H9 (cell line): ENCODE measurements at regions not wholly inside any gene's neighbourhood (a gene's known extent, or its start where the extent isn't known, plus 50 kb on each side); places are given as distances from the start of the nearest gene placed in this dataset.

Source experiments
- DNase-seq: peaks from one replicate; pipeline ENCODE4 v3.0.0-alpha.2; 2017
- H2AFZ ChIP-seq: one replicate; pipeline ENCODE4 v1.6.1; 2013; ENCODE audit warnings: mild to moderate bottlenecking, low read length, control low read depth, moderate library complexity
- H2AK5ac ChIP-seq: 2 replicates; pipeline ENCODE4 v1.6.1; 2013; ENCODE audit warnings: low read length, control low read depth, mixed read lengths; ENCODE audit not compliant: insufficient read length
- H2BK120ac ChIP-seq: one replicate; pipeline ENCODE4 v1.6.1; 2013; ENCODE audit warnings: low read depth, mild to moderate bottlenecking, low read length, control low read depth, inconsistent platforms; ENCODE audit not compliant: poor library complexity, severe bottlenecking
- H2BK12ac ChIP-seq: 2 replicates; pipeline ENCODE4 v1.6.1; 2013; ENCODE audit warnings: low read length, control low read depth, mixed read lengths, low read depth; ENCODE audit not compliant: insufficient read length
- H2BK15ac ChIP-seq: 2 replicates; pipeline ENCODE4 v1.6.1; 2013; ENCODE audit warnings: low read depth, low read length, control low read depth
- H2BK20ac ChIP-seq: one replicate; pipeline ENCODE4 v1.6.1; 2013; ENCODE audit warnings: low read depth, mild to moderate bottlenecking, low read length, control low read depth, inconsistent platforms; ENCODE audit not compliant: poor library complexity, severe bottlenecking
- H2BK5ac ChIP-seq: 2 replicates; pipeline ENCODE4 v1.6.1; 2013; ENCODE audit warnings: low read length, control low read depth, mixed read lengths; ENCODE audit not compliant: insufficient read length
- H3K14ac ChIP-seq: 2 replicates; pipeline ENCODE4 v1.6.1; 2013; ENCODE audit warnings: low read length, control low read depth; ENCODE audit not compliant: insufficient read depth
- H3K18ac ChIP-seq: 2 replicates; pipeline ENCODE4 v1.6.1; 2013; ENCODE audit warnings: low read depth, mild to moderate bottlenecking, mixed read lengths, low read length, control low read depth; ENCODE audit not compliant: insufficient read length
- H3K23ac ChIP-seq: 2 replicates; pipeline ENCODE4 v1.6.1; 2013; ENCODE audit warnings: low read length, control low read depth, mixed read lengths, low read depth; ENCODE audit not compliant: insufficient read length
- H3K23me2 ChIP-seq: 2 replicates; pipeline ENCODE4 v1.6.1; 2013; ENCODE audit warnings: low read depth, mild to moderate bottlenecking, mixed read lengths, low read length, control low read depth; ENCODE audit not compliant: insufficient read length, poor library complexity, severe bottlenecking
- H3K27ac ChIP-seq: 2 replicates; pipeline ENCODE4 v1.5.1; 2013; ENCODE audit warnings: low read length, control low read depth, mixed read lengths, low read depth; ENCODE audit not compliant: insufficient read length
- H3K27me3 ChIP-seq: 2 replicates; pipeline ENCODE4 v1.6.1; 2013; ENCODE audit warnings: low read length, control low read depth, inconsistent platforms; ENCODE audit not compliant: insufficient read depth
- H3K4ac ChIP-seq: 2 replicates; pipeline ENCODE4 v1.6.1; 2013; ENCODE audit warnings: low read depth, mild to moderate bottlenecking, control low read depth, inconsistent platforms, low read length, moderate library complexity
- H3K4me1 ChIP-seq: 2 replicates; pipeline ENCODE4 v1.6.1; 2013; ENCODE audit warnings: low read length, control low read depth, inconsistent platforms; ENCODE audit not compliant: insufficient read depth
- H3K4me2 ChIP-seq: 2 replicates; pipeline ENCODE4 v1.6.1; 2013; ENCODE audit warnings: low read length, control low read depth, mixed read lengths; ENCODE audit not compliant: insufficient read length, insufficient read depth
- H3K56ac ChIP-seq: 2 replicates; pipeline ENCODE4 v1.6.1; 2013; ENCODE audit warnings: low read depth, mild to moderate bottlenecking, mixed read lengths, low read length, control low read depth; ENCODE audit not compliant: insufficient read length
- H3K79me1 ChIP-seq: 2 replicates; pipeline ENCODE4 v1.6.1; 2013; ENCODE audit warnings: low read depth, mild to moderate bottlenecking, moderate library complexity, low read length, control low read depth, inconsistent platforms; ENCODE audit not compliant: insufficient read depth, poor library complexity, severe bottlenecking
- H3K79me2 ChIP-seq: 2 replicates; pipeline ENCODE4 v1.6.1; 2013; ENCODE audit warnings: low read length, control low read depth, inconsistent platforms; ENCODE audit not compliant: insufficient read depth
- H3K9ac ChIP-seq: 2 replicates; pipeline ENCODE4 v1.6.1; 2013; ENCODE audit warnings: low read length, control low read depth, mixed read lengths; ENCODE audit not compliant: insufficient read length; ENCODE audit errors: extremely low read depth
- H3K9me3 ChIP-seq: one replicate; pipeline ENCODE4 v1.6.1; 2013; ENCODE audit warnings: low read depth, low read length, inconsistent platforms; ENCODE audit not compliant: control insufficient read depth
- H3T11ph ChIP-seq: one replicate; pipeline ENCODE4 v1.6.1; 2013; ENCODE audit warnings: mild to moderate bottlenecking, low read length, control low read depth, inconsistent platforms
- H4K20me1 ChIP-seq: one replicate; pipeline ENCODE4 v1.6.1; 2013; ENCODE audit not compliant: control insufficient read depth, insufficient read length, insufficient read depth
- H4K5ac ChIP-seq: 2 replicates; pipeline ENCODE4 v1.6.1; 2013; ENCODE audit warnings: low read depth, mild to moderate bottlenecking, mixed read lengths, low read length, control low read depth; ENCODE audit not compliant: insufficient read length
- H4K8ac ChIP-seq: replicated peaks from 2 replicates; pipeline ENCODE4 v1.6.1; 2013; ENCODE audit warnings: low read length, control low read depth, mixed read lengths, low read depth; ENCODE audit not compliant: insufficient read length
- H4K91ac ChIP-seq: 2 replicates; pipeline ENCODE4 v1.6.1; 2013; ENCODE audit warnings: low read depth, mild to moderate bottlenecking, moderate library complexity, mixed read lengths, low read length, control low read depth; ENCODE audit not compliant: insufficient read length
- H3K27ac Mint-ChIP-seq, 3 experiments: 2 replicates in 2 of 3; 3 replicates in 1 of 3; pipeline ENCODE4 v1.8.0; 2020 to 2021; ENCODE audit warnings: mixed read lengths in 3 of 3, mild to moderate bottlenecking in 1 of 3, moderate library complexity in 1 of 3
- H3K27me3 Mint-ChIP-seq: 2 replicates; pipeline ENCODE4 v1.8.0; 2021; ENCODE audit warnings: low read depth, mild to moderate bottlenecking, moderate library complexity, mixed read lengths
- H3K36me3 Mint-ChIP-seq, 3 experiments: 2 replicates in 2 of 3; 3 replicates in 1 of 3; pipeline ENCODE4 v1.8.0; 2020 to 2021; ENCODE audit warnings: low read depth in 3 of 3, mixed read lengths in 3 of 3; ENCODE audit not compliant: insufficient read depth in 1 of 3
- H3K4me1 Mint-ChIP-seq, 2 experiments: 2 replicates each; pipeline ENCODE4 v1.8.0; 2020; ENCODE audit warnings: mixed read lengths in 2 of 2
- H3K4me3 Mint-ChIP-seq, 2 experiments: 2 replicates in 1 of 2; 3 replicates in 1 of 2; pipeline ENCODE4 v1.8.0; 2020 to 2021; ENCODE audit warnings: mild to moderate bottlenecking in 2 of 2, mixed read lengths in 2 of 2, moderate library complexity in 1 of 2
- H3K9me3 Mint-ChIP-seq, 2 experiments: 2 replicates in 1 of 2; 3 replicates in 1 of 2; pipeline ENCODE4 v1.8.0; 2020; ENCODE audit warnings: mild to moderate bottlenecking in 2 of 2, mixed read lengths in 2 of 2, moderate library complexity in 1 of 2
- WGBS: extraction: QIAGEN DNeasy Blood & Tissue Kit; methylation state at CpG from one replicate; pipeline ENCODE4 v1.1.7; 2013; ENCODE audit warnings: missing lambda C conversion rate, low lambda C conversion rate, mixed read lengths; ENCODE audit not compliant: insufficient read length; ENCODE audit errors: extremely low coverage; 5-methylcytosine and 5-hydroxymethylcytosine counted together
- TF ChIP-seq, protein P1 (sequence below): fragments of 200-600 bp; sonication (generic); conservative IDR thresholded peaks from 3 replicates; pipeline ENCODE4 v1.8.0; 2021; ENCODE audit warnings: antibody characterized with exemption, mild to moderate bottlenecking

DNA sequence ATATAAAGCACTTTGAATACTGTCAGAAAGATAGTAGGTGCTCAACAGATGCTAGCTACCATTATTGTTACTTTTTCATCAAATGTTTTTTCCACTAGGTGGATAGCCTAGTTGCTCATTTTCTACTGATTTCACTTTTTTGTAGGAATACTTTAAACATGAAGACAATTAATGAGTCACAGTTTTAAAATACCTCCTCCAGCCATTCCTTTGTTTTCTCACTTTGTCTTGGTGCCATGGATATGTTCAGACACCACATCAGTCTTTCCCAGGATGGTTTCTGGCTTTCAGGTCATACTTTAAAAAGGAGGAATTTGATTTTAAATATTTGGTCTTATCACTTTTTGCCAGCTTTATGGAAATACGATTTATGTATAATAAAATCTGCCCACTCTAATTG, 147.1 kb upstream of the MGMT start:
- peaks cover 0 to 5% (median 3%) of the 10 kb centered on the region in 3 experiments; a peak in 3 of 7 replicates for H3K36me3 Mint-ChIP-seq
- H3T11ph ChIP-seq, result no peak overlapping the region
- H3K4me3 Mint-ChIP-seq, result no peak overlapping the region
- H3K27ac Mint-ChIP-seq, result no peak overlapping the region
- H4K8ac ChIP-seq, result no peak overlapping the region
- no peak overlapping the region for H4K91ac ChIP-seq
- H2AFZ ChIP-seq, result no peak overlapping the region
- no peak overlapping the region for H3K27ac ChIP-seq
- no peaks in the 10 kb centered on the region for H3K27me3 ChIP-seq
- TF ChIP-seq, protein P1, sequence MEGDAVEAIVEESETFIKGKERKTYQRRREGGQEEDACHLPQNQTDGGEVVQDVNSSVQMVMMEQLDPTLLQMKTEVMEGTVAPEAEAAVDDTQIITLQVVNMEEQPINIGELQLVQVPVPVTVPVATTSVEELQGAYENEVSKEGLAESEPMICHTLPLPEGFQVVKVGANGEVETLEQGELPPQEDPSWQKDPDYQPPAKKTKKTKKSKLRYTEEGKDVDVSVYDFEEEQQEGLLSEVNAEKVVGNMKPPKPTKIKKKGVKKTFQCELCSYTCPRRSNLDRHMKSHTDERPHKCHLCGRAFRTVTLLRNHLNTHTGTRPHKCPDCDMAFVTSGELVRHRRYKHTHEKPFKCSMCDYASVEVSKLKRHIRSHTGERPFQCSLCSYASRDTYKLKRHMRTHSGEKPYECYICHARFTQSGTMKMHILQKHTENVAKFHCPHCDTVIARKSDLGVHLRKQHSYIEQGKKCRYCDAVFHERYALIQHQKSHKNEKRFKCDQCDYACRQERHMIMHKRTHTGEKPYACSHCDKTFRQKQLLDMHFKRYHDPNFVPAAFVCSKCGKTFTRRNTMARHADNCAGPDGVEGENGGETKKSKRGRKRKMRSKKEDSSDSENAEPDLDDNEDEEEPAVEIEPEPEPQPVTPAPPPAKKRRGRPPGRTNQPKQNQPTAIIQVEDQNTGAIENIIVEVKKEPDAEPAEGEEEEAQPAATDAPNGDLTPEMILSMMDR, result no peak
- no peaks in the 10 kb centered on the region for H4K20me1 ChIP-seq
- no peak overlapping the region for H3K56ac ChIP-seq
- no peaks in the 10 kb centered on the region for H3K23me2 ChIP-seq
- H2BK5ac ChIP-seq, result no peak overlapping the region
- H3K18ac ChIP-seq, result no peak overlapping the region
- H3K9me3 Mint-ChIP-seq, result peaks cover 4 to 20% of the 10 kb centered on the region in 2 experiments; a peak in 4 of 5 replicates
- H2BK15ac ChIP-seq, result no peak overlapping the region
- no peak overlapping the region for H2BK120ac ChIP-seq
- no peak overlapping the region for H3K23ac ChIP-seq
- H3K4ac ChIP-seq, result no peak overlapping the region
- no peak overlapping the region for H2BK20ac ChIP-seq
- H4K5ac ChIP-seq, result no peak overlapping the region
- no peak overlapping the region for H2BK12ac ChIP-seq
- no peaks in the 10 kb centered on the region for H3K9me3 ChIP-seq
- no peak overlapping the region for H3K9ac ChIP-seq
- no peak overlapping the region for H3K4me2 ChIP-seq
- no peak overlapping the region for H3K14ac ChIP-seq
- no CpG with 5 or more reads among the region's 1 CpG for WGBS
- no peaks in the 10 kb centered on the region for H3K79me1 ChIP-seq
- DNase-seq, result no peak
- H3K27me3 Mint-ChIP-seq, result peaks cover 2% of the 10 kb centered on the region
- H3K79me2 ChIP-seq, result no peaks in the 10 kb centered on the region
- peaks cover 12 to 22% of the 10 kb centered on the region in 2 experiments for H3K4me1 Mint-ChIP-seq
- peaks cover 2% of the 10 kb centered on the region; the same call in 1 of the 2 replicates for H3K4me1 ChIP-seq
- H2AK5ac ChIP-seq, result no peak overlapping the region
